Neural crest cell (in vitro differentiated cells): ENCODE measurements at regions not wholly inside any gene's neighbourhood (a gene's known extent, or its start where the extent isn't known, plus 50 kb on each side); places are given as distances from the start of the nearest gene placed in this dataset.

Source experiments
- DNase-seq: peaks from one replicate; pipeline ENCODE4 v3.0.0; 2021; ENCODE audit warnings: low read depth, mixed read lengths, low spot score
- H3K27ac Mint-ChIP-seq: one replicate; pipeline ENCODE4 v1.8.0; 2021; ENCODE audit warnings: mild to moderate bottlenecking, mixed read lengths; ENCODE audit not compliant: unreplicated experiment
- H3K27me3 Mint-ChIP-seq: 2 replicates; pipeline ENCODE4 v1.8.0; 2021; ENCODE audit warnings: low read depth, mild to moderate bottlenecking, mixed read lengths
- H3K36me3 Mint-ChIP-seq: 2 replicates; pipeline ENCODE4 v1.8.0; 2021; ENCODE audit warnings: low read depth, mild to moderate bottlenecking, mixed read lengths
- H3K4me1 Mint-ChIP-seq: 2 replicates; pipeline ENCODE4 v1.8.0; 2021; ENCODE audit warnings: mixed read lengths
- H3K4me3 Mint-ChIP-seq: one replicate; pipeline ENCODE4 v1.8.0; 2021; ENCODE audit warnings: mild to moderate bottlenecking, mixed read lengths
- H3K9me3 Mint-ChIP-seq: 2 replicates; pipeline ENCODE4 v1.8.0; 2021; ENCODE audit warnings: mixed read lengths
- TF ChIP-seq, protein P1 (sequence below): fragments of 200-600 bp; sonication (generic); conservative IDR thresholded peaks from 2 replicates; pipeline ENCODE4 v1.5.0; 2021; ENCODE audit warnings: antibody characterized with exemption, mild to moderate bottlenecking

DNA sequence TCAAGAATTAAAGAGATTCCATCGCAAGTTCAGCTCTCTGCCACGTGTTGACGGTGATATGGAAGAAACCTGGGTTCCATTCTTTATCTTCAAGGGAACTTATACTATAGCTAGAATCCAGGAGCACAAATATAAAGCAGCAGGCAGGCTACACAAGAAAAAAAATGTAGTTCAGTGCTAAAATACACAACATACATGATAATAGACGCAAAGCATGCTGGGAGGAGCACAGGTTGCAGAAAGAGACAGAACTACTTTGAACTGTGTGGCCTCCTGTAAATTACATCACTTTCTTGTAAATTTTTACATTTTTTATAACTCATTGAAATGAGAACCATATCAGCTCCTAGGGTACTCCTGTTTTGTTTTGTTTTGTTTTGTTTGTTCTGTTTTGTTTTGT is 53.8 kb upstream of the RBM24 start:
- Mint-ChIP-seq H3K4me1 (peaks cover 9% of the 10 kb centered on the region), H3K36me3 (peaks cover 6% of the 10 kb centered on the region), H3K9me3 (peaks cover 9% of the 10 kb centered on the region), H3K4me3 (no peak overlapping the region), H3K27me3 (no peaks in the 10 kb centered on the region), H3K27ac (no peak overlapping the region)
- TF ChIP-seq, protein P1, sequence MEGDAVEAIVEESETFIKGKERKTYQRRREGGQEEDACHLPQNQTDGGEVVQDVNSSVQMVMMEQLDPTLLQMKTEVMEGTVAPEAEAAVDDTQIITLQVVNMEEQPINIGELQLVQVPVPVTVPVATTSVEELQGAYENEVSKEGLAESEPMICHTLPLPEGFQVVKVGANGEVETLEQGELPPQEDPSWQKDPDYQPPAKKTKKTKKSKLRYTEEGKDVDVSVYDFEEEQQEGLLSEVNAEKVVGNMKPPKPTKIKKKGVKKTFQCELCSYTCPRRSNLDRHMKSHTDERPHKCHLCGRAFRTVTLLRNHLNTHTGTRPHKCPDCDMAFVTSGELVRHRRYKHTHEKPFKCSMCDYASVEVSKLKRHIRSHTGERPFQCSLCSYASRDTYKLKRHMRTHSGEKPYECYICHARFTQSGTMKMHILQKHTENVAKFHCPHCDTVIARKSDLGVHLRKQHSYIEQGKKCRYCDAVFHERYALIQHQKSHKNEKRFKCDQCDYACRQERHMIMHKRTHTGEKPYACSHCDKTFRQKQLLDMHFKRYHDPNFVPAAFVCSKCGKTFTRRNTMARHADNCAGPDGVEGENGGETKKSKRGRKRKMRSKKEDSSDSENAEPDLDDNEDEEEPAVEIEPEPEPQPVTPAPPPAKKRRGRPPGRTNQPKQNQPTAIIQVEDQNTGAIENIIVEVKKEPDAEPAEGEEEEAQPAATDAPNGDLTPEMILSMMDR = no peak
- no peak for DNase-seq
